Choroid plexus epithelial cell (primary cell): ENCODE measurements at regions not wholly inside any gene's neighbourhood (a gene's known extent, or its start where the extent isn't known, plus 50 kb on each side); places are given as distances from the start of the nearest gene placed in this dataset.

Experiments used
- DNase-seq: peaks from one replicate; pipeline ENCODE4 v3.0.0-alpha.2; 2010; ENCODE audit warnings: low read depth
- H3K4me3 ChIP-seq: 2 replicates; pipeline ENCODE4 v1.5.1; 2011; ENCODE audit warnings: low read depth, mild to moderate bottlenecking, control low read depth, low read length, moderate library complexity
- CTCF ChIP-seq: conservative IDR thresholded peaks from 2 replicates; pipeline ENCODE4 v1.5.1; 2011; ENCODE audit warnings: low read depth, mild to moderate bottlenecking, control low read depth, inconsistent platforms, low read length, moderate library complexity

- DNase-seq, result no peak
- no peak for TF ChIP-seq CTCF
- no peak overlapping the region for H3K4me3 ChIP-seq
Measured at GRCh38 chr10:83612746-83613145, 526.6 kb upstream of the GHITM start.

GRCh38 chr10:83617172-83617571 is 522.1 kb upstream of the GHITM start:
- no peak for DNase-seq
- no peak overlapping the region for H3K4me3 ChIP-seq
- TF ChIP-seq CTCF, result no peak

- no peak overlapping the region for H3K4me3 ChIP-seq
- TF ChIP-seq CTCF, result no peak
- DNase-seq, result no peak
Measured at GRCh38 chr10:83617692-83618545, 521.4 kb upstream of the GHITM start.

- no peak overlapping the region for H3K4me3 ChIP-seq
- no peak for DNase-seq
- no peak for TF ChIP-seq CTCF
Measured at GRCh38 chr10:83625831-83626360, 513.4 kb upstream of the GHITM start.

- TF ChIP-seq CTCF, result no peak
- DNase-seq, result no peak
- no peak overlapping the region for H3K4me3 ChIP-seq
Measured at GRCh38 chr10:83632701-83633100, 506.6 kb upstream of the GHITM start.

GRCh38 chr10:83633547-83633946 is 505.8 kb upstream of the GHITM start:
- no peak overlapping the region for H3K4me3 ChIP-seq
- TF ChIP-seq CTCF, result no peak
- no peak for DNase-seq

GRCh38 chr10:83636826-83637225 is 502.5 kb upstream of the GHITM start:
- no peak overlapping the region for H3K4me3 ChIP-seq
- DNase-seq, result no peak
- no peak for TF ChIP-seq CTCF
